GM23338 (cell line): ENCODE measurements at regions not wholly inside any gene's neighbourhood (a gene's known extent, or its start where the extent isn't known, plus 50 kb on each side); places are given as distances from the start of the nearest gene placed in this dataset.

Experiments
- CREB1 ChIP-seq: fragments of 250-450 bp; sonication (Bioruptor Pico); IDR thresholded peaks from 2 replicates; pipeline ENCODE4 v1.5.0; 2020; ENCODE audit warnings: low read depth, mild to moderate bottlenecking, moderate library complexity
- CTCF ChIP-seq, 2 experiments: fragments of 200-600 bp in 1 of 2; sonication (generic) in 1 of 2; conservative IDR thresholded peaks; 2 replicates each; pipeline versions ENCODE4 v1.5.1 to v1.6.1; 2016 to 2017; ENCODE audit warnings: antibody characterized with exemption in 2 of 2, low read depth in 2 of 2, mild to moderate bottlenecking in 2 of 2, moderate library complexity in 1 of 2
- ETS1 ChIP-seq: IDR thresholded peaks from 2 replicates; pipeline ENCODE4 v1.6.1; 2016; ENCODE audit warnings: antibody characterized with exemption
- EZH2 ChIP-seq: fragments of 200-600 bp; sonication (generic); IDR thresholded peaks from one replicate; pipeline ENCODE4 v1.8.0; 2017; ENCODE audit warnings: antibody characterized with exemption, mild to moderate bottlenecking, low read depth; ENCODE audit not compliant: unreplicated experiment
- EZH2phosphoT487 ChIP-seq: fragments of 200-600 bp; sonication (generic); IDR thresholded peaks from one replicate; pipeline ENCODE4 v1.8.1; 2018; ENCODE audit warnings: antibody characterized with exemption; ENCODE audit not compliant: unreplicated experiment
- JUNB ChIP-seq: IDR thresholded peaks from one replicate; pipeline ENCODE4 v1.6.1; 2016; ENCODE audit warnings: antibody characterized with exemption; ENCODE audit not compliant: unreplicated experiment
- NANOG ChIP-seq: IDR thresholded peaks from 2 replicates; pipeline ENCODE4 v1.6.1; 2016; ENCODE audit warnings: antibody characterized with exemption, borderline replicate concordance
- POLR2AphosphoS5 ChIP-seq: IDR thresholded peaks from 2 replicates; pipeline ENCODE4 v1.6.1; 2016; ENCODE audit warnings: antibody characterized with exemption, low read depth
- ZNF331 ChIP-seq: fragments of 250-450 bp; sonication (Bioruptor Pico); IDR thresholded peaks from 2 replicates; pipeline ENCODE4 v1.5.0; 2020; ENCODE audit warnings: low read depth, mild to moderate bottlenecking, moderate library complexity
- ZNF462 ChIP-seq: fragments of 250-450 bp; sonication (Bioruptor Pico); IDR thresholded peaks from 2 replicates; pipeline ENCODE4 v1.5.0; 2020; ENCODE audit warnings: mild to moderate bottlenecking, moderate library complexity
- TF ChIP-seq, protein P1 (sequence below): IDR thresholded peaks from one replicate; pipeline ENCODE4 v1.6.1; 2018; ENCODE audit warnings: antibody characterized with exemption; ENCODE audit not compliant: unreplicated experiment

GRCh38 chr2:238729261-238729935, 118.5 kb upstream of the TWIST2 start:
- no peak for TF ChIP-seq CTCF (conservative IDR thresholded peaks at IDR 0.05; ENCODE audit: low read depth in 2 of 2)
- TF ChIP-seq, protein P1, sequence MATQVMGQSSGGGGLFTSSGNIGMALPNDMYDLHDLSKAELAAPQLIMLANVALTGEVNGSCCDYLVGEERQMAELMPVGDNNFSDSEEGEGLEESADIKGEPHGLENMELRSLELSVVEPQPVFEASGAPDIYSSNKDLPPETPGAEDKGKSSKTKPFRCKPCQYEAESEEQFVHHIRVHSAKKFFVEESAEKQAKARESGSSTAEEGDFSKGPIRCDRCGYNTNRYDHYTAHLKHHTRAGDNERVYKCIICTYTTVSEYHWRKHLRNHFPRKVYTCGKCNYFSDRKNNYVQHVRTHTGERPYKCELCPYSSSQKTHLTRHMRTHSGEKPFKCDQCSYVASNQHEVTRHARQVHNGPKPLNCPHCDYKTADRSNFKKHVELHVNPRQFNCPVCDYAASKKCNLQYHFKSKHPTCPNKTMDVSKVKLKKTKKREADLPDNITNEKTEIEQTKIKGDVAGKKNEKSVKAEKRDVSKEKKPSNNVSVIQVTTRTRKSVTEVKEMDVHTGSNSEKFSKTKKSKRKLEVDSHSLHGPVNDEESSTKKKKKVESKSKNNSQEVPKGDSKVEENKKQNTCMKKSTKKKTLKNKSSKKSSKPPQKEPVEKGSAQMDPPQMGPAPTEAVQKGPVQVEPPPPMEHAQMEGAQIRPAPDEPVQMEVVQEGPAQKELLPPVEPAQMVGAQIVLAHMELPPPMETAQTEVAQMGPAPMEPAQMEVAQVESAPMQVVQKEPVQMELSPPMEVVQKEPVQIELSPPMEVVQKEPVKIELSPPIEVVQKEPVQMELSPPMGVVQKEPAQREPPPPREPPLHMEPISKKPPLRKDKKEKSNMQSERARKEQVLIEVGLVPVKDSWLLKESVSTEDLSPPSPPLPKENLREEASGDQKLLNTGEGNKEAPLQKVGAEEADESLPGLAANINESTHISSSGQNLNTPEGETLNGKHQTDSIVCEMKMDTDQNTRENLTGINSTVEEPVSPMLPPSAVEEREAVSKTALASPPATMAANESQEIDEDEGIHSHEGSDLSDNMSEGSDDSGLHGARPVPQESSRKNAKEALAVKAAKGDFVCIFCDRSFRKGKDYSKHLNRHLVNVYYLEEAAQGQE: no peak
- TF ChIP-seq POLR2AphosphoS5: no peak
- TF ChIP-seq CREB1 (CRISPR knock-in tag): no peak
- TF ChIP-seq EZH2phosphoT487: no peak
- TF ChIP-seq NANOG: no peak
- no peak for TF ChIP-seq EZH2
- TF ChIP-seq JUNB: no peak
- TF ChIP-seq ZNF331: no peak
- TF ChIP-seq ZNF462 (CRISPR knock-in tag): no peak
- no peak for TF ChIP-seq ETS1
